ENCODE measurements at regions not wholly inside any gene's neighbourhood (a gene's known extent, or its start where the extent isn't known, plus 50 kb on each side); places are given as distances from the start of the nearest gene placed in this dataset.
"Not testable (repeated sequence)": the region's sequence is repeated elsewhere in the genome, so short reads cannot be mapped to it uniquely, and the experiment has no call there.

- Histone ChIP-seq H3K27ac (ENCODE audit: low read depth, low read length) (no peak overlapping the region), H3K4me3 (ENCODE audit: low read length) (no peak overlapping the region), H3K36me3 (ENCODE audit: insufficient read depth, low read length) (no peaks in the 10 kb centered on the region), H3K27me3 (ENCODE audit: insufficient read depth, low read length) (no peaks in the 10 kb centered on the region), H3K9me3 (ENCODE audit: insufficient read depth, low read depth, low read length) (no peaks in the 10 kb centered on the region), H3K9ac (ENCODE audit: low read depth, low read length) (no peak overlapping the region), H3K4me1 (ENCODE audit: insufficient read depth, low read length) (peaks cover 15% of the 10 kb centered on the region)
- WGBS, result 95% methylated on average over 3 of the region's 3 CpGs
Observed at GRCh38 chr4:64774626-64775025, 365.4 kb upstream of the TECRL start.

GRCh38 chr4:64771149-64771548 lies 361.9 kb upstream of the TECRL start:
- Histone ChIP-seq H3K9ac (ENCODE audit: low read depth, low read length) (no peak overlapping the region), H3K9me3 (ENCODE audit: insufficient read depth, low read depth, low read length) (no peaks in the 10 kb centered on the region), H3K27ac (ENCODE audit: low read depth, low read length) (no peak overlapping the region), H3K4me3 (ENCODE audit: low read length) (no peak overlapping the region), H3K27me3 (ENCODE audit: insufficient read depth, low read length) (no peaks in the 10 kb centered on the region), H3K36me3 (ENCODE audit: insufficient read depth, low read length) (no peaks in the 10 kb centered on the region), H3K4me1 (ENCODE audit: insufficient read depth, low read length) (peaks cover 10% of the 10 kb centered on the region)
- WGBS, result 78% methylated on average over 2 of the region's 2 CpGs

GRCh38 chr4:64767547-64767946 lies 358.3 kb upstream of the TECRL start:
- H3K27ac ChIP-seq (ENCODE audit: low read depth, low read length), result no peak overlapping the region
- no peak overlapping the region for H3K4me3 ChIP-seq (ENCODE audit: low read length)
- no peak overlapping the region for H3K9ac ChIP-seq (ENCODE audit: low read depth, low read length)
- no peaks in the 10 kb centered on the region for H3K36me3 ChIP-seq (ENCODE audit: insufficient read depth, low read length)
- no peaks in the 10 kb centered on the region for H3K27me3 ChIP-seq (ENCODE audit: insufficient read depth, low read length)
- H3K4me1 ChIP-seq (ENCODE audit: insufficient read depth, low read length), result peaks cover 10% of the 10 kb centered on the region
- H3K9me3 ChIP-seq (ENCODE audit: insufficient read depth, low read depth, low read length), result no peaks in the 10 kb centered on the region
- WGBS, result 93% methylated on average over 2 of the region's 2 CpGs

GRCh38 chr4:64766565-64766964 lies 357.3 kb upstream of the TECRL start:
- WGBS, result 98% methylated on average over 1 of the region's 1 CpG
- H3K27me3 ChIP-seq (ENCODE audit: insufficient read depth, low read length), result no peaks in the 10 kb centered on the region
- no peaks in the 10 kb centered on the region for H3K36me3 ChIP-seq (ENCODE audit: insufficient read depth, low read length)
- H3K27ac ChIP-seq (ENCODE audit: low read depth, low read length), result no peak overlapping the region
- H3K9me3 ChIP-seq (ENCODE audit: insufficient read depth, low read depth, low read length), result no peaks in the 10 kb centered on the region
- peaks cover 7% of the 10 kb centered on the region for H3K4me1 ChIP-seq (ENCODE audit: insufficient read depth, low read length)
- no peak overlapping the region for H3K9ac ChIP-seq (ENCODE audit: low read depth, low read length)
- H3K4me3 ChIP-seq (ENCODE audit: low read length), result no peak overlapping the region

GRCh38 chr4:64756016-64756415 lies 346.8 kb upstream of the TECRL start:
- Histone ChIP-seq H3K36me3 (ENCODE audit: insufficient read depth, low read length) (no peaks in the 10 kb centered on the region; the same call in 1 of the 2 replicates), H3K27ac (ENCODE audit: low read depth, low read length) (no peak overlapping the region), H3K27me3 (ENCODE audit: insufficient read depth, low read length) (no peaks in the 10 kb centered on the region), H3K9ac (ENCODE audit: low read depth, low read length) (no peak overlapping the region), H3K4me1 (ENCODE audit: insufficient read depth, low read length) (no peaks in the 10 kb centered on the region), H3K9me3 (ENCODE audit: insufficient read depth, low read depth, low read length) (peaks cover 35% of the 10 kb centered on the region), H3K4me3 (ENCODE audit: low read length) (no peak overlapping the region)
- 43% methylated on average over 2 of the region's 2 CpGs for WGBS

- H3K36me3 ChIP-seq (ENCODE audit: insufficient read depth, low read length), result no peaks in the 10 kb centered on the region
Observed at GRCh38 chr4:64747919-64748715, 338.9 kb upstream of the TECRL start.

GRCh38 chr4:64738240-64738639 lies 329.0 kb upstream of the TECRL start:
- 48% methylated on average over 2 of the region's 3 CpGs for WGBS
- Histone ChIP-seq H3K9me3 (ENCODE audit: insufficient read depth, low read depth, low read length) (peaks cover 10% of the 10 kb centered on the region), H3K9ac (ENCODE audit: low read depth, low read length) (peak overlapping the region; percentile 57)

More at GRCh38 chr4:64747919-64748715, 338.9 kb upstream of the TECRL start:
- H3K4me1 ChIP-seq (ENCODE audit: insufficient read depth, low read length), result no peaks in the 10 kb centered on the region
- 95% methylated on average over 21 of the region's 21 CpGs for WGBS
- no peak overlapping the region for H3K9ac ChIP-seq (ENCODE audit: low read depth, low read length)
- no peaks in the 10 kb centered on the region for H3K9me3 ChIP-seq (ENCODE audit: insufficient read depth, low read depth, low read length)
- H3K27me3 ChIP-seq (ENCODE audit: insufficient read depth, low read length), result no peaks in the 10 kb centered on the region
- no peak overlapping the region for H3K27ac ChIP-seq (ENCODE audit: low read depth, low read length)
- no peak overlapping the region for H3K4me3 ChIP-seq (ENCODE audit: low read length)

GRCh38 chr4:64737854-64738138 lies 328.5 kb upstream of the TECRL start:
- Histone ChIP-seq H3K9ac (ENCODE audit: low read depth, low read length) (peak overlapping the region; percentile 66; the same call in 1 of the 2 replicates), H3K27ac (ENCODE audit: low read depth, low read length) (peak overlapping the region; percentile 97), H3K9me3 (ENCODE audit: insufficient read depth, low read depth, low read length) (peaks cover 10% of the 10 kb centered on the region), H3K4me1 (ENCODE audit: insufficient read depth, low read length) (peaks cover 37% of the 10 kb centered on the region)
- not testable (repeated sequence) for H3K27me3 ChIP-seq (ENCODE audit: insufficient read depth, low read length); H3K36me3 ChIP-seq (ENCODE audit: insufficient read depth, low read length); H3K4me3 ChIP-seq (ENCODE audit: low read length)
- 27% methylated on average over 2 of the region's 2 CpGs for WGBS

More at GRCh38 chr4:64738240-64738639, 329.0 kb upstream of the TECRL start:
- Histone ChIP-seq H3K4me3 (ENCODE audit: low read length) (no peak overlapping the region), H3K4me1 (ENCODE audit: insufficient read depth, low read length) (peaks cover 37% of the 10 kb centered on the region), H3K27me3 (ENCODE audit: insufficient read depth, low read length) (no peaks in the 10 kb centered on the region), H3K36me3 (ENCODE audit: insufficient read depth, low read length) (no peaks in the 10 kb centered on the region), H3K27ac (ENCODE audit: low read depth, low read length) (peak overlapping the region; percentile 97)

- H3K9me3 ChIP-seq (ENCODE audit: insufficient read depth, low read depth, low read length), result peaks cover 12% of the 10 kb centered on the region
- no peak overlapping the region for H3K4me3 ChIP-seq (ENCODE audit: low read length)
- H3K9ac ChIP-seq (ENCODE audit: low read depth, low read length), result peak overlapping the region; percentile 66
- peaks cover 37% of the 10 kb centered on the region for H3K4me1 ChIP-seq (ENCODE audit: insufficient read depth, low read length)
- H3K36me3 ChIP-seq (ENCODE audit: insufficient read depth, low read length), result no peaks in the 10 kb centered on the region
- H3K27ac ChIP-seq (ENCODE audit: low read depth, low read length), result peak overlapping the region; percentile 97
- no peaks in the 10 kb centered on the region for H3K27me3 ChIP-seq (ENCODE audit: insufficient read depth, low read length)
- WGBS, result 24% methylated on average over 1 of the region's 2 CpGs
Observed at GRCh38 chr4:64737026-64737853, 328.0 kb upstream of the TECRL start.

GRCh38 chr4:64729561-64729960 lies 320.3 kb upstream of the TECRL start:
- Histone ChIP-seq H3K27ac (ENCODE audit: low read depth, low read length) (peak overlapping the region; percentile 43; the same call in 1 of the 2 replicates), H3K9me3 (ENCODE audit: insufficient read depth, low read depth, low read length) (peaks cover 6% of the 10 kb centered on the region; the same call in 1 of the 2 replicates), H3K27me3 (ENCODE audit: insufficient read depth, low read length) (no peaks in the 10 kb centered on the region), H3K9ac (ENCODE audit: low read depth, low read length) (peak overlapping the region; percentile 43; the same call in 1 of the 2 replicates), H3K4me1 (ENCODE audit: insufficient read depth, low read length) (peaks cover 36% of the 10 kb centered on the region), H3K4me3 (ENCODE audit: low read length) (no peak overlapping the region), H3K36me3 (ENCODE audit: insufficient read depth, low read length) (no peaks in the 10 kb centered on the region)
- WGBS, result 27% methylated on average over 3 of the region's 4 CpGs

- Histone ChIP-seq H3K36me3 (ENCODE audit: insufficient read depth, low read length) (no peaks in the 10 kb centered on the region), H3K9me3 (ENCODE audit: insufficient read depth, low read depth, low read length) (peaks cover 6% of the 10 kb centered on the region; the same call in 1 of the 2 replicates), H3K27ac (ENCODE audit: low read depth, low read length) (peak overlapping the region; percentile 84), H3K9ac (ENCODE audit: low read depth, low read length) (peak overlapping the region; percentile 43; the same call in 1 of the 2 replicates), H3K4me3 (ENCODE audit: low read length) (no peak overlapping the region), H3K27me3 (ENCODE audit: insufficient read depth, low read length) (no peaks in the 10 kb centered on the region), H3K4me1 (ENCODE audit: insufficient read depth, low read length) (peaks cover 36% of the 10 kb centered on the region)
- 17% methylated on average over 2 of the region's 2 CpGs for WGBS
Observed at GRCh38 chr4:64727960-64728359, 318.7 kb upstream of the TECRL start.
